SK-MEL-5 (cell line): ENCODE measurements at regions not wholly inside any gene's neighbourhood (a gene's known extent, or its start where the extent isn't known, plus 50 kb on each side); places are given as distances from the start of the nearest gene placed in this dataset.
A peak's percentile ranks its signal among the peaks of the same experiment; 100 is the strongest.
"Not testable (repeated sequence)": the region's sequence is repeated elsewhere in the genome, so short reads cannot be mapped to it uniquely, and the experiment has no call there.

Experiments used
- DNase-seq: peaks from one replicate; pipeline ENCODE4 v3.0.0-alpha.2; 2016; ENCODE audit warnings: low read depth, low spot score
- in situ Hi-C: cut with HindIII; loops from 2 replicates; pipeline ENCODE4 v1.10.0; 2016; ENCODE audit warnings: low sequenced_read_pairs, high pct_unique_total_duplicates, low pct_unique_long_range_greater_than_20kb

DNA sequence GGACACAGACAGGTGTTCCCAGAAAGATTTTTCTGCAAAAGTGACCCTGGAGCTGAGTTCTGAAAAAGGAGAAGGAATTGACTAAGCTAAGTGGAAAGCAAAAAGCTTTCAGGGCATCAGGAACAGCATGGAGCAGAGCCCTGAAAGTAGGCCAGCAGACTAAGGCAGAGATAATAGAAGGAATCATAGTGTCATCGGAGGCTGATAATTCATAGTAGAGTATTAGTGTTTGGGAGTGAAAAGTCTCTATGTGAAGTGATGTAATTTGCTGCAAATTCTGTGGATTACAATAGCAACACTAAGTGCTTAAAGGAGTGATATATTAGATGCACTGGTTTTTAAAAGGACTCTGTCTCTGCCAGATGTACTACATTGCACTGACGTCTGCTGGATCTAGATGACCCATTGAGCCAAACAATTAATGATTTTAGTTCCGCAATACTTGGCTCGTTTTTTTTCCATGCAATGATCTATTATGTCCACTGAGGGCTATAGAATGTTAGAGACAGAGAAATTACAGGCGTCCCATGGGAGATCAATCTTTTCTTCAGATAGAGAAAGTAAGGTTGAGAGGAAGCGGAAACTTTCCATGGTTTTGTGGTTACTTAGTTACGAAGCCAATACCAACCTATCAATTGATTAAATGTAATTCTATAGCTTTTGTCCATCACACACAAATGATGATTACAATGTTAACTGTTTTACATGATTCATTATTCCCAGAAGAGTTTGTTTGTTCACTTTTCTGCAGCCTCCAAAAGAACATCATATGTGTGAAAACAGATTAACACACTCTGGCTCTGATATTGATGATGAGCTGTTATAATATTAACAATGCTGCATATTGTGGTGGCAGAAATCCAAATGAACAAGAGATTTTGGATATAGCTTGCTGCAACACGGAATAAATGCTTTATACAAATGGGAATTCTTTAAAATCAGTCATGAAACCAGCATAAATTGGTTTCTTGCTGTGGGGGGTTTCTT lies 143.7 kb downstream of the MC4R start:
- in situ Hi-C loops: no loop called here
- no peak for DNase-seq

- in situ Hi-C loops: no loop called here
- DNase-seq: no peak
These were observed 157.1 kb downstream of the MC4R start for GRCh38 chr18:60215432-60215831.

DNA sequence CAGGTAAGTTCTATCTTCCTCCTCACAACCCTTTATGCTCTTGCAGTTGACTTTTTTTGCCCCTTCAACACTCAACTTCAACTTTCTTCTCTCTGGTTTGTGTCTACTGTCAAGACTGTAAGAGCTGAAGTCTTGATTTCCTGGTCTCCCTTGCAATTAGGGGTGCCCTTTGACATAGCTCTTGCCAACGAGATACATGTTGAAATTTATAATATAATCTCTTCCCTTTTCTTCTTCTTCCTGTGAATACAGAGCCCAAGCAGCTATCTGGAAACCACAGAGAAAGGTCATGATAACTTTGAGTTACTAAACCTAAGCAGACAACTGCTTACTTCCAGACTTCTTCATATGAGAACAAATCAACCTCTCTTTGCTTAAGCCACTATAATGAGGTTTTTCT lies 163.5 kb downstream of the MC4R start:
- DNase-seq: no peak
- in situ Hi-C loops: no loop called here

- DNase-seq: no peak
- in situ Hi-C loops: no loop called here
These were observed 169.9 kb downstream of the MC4R start for GRCh38 chr18:60202708-60203107.

DNA sequence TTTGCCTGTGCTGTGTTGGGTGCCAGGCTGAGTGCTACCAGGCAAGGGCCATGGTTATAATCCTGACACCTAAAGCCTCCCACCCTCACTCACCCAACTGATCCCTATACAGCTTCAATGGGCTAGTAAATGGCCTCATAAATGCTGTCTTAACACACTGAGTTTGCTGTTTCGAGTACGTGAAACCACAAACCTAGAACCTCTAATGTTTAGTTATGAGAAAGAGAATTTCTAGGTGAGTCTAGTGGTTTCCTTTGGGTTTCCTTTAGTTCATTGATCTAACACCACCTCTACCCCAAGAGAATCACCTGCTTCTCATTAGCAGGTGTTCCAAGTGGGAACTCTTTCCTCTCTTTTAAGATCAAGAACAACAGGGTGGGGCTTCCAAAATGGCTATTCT lies 172.0 kb downstream of the MC4R start:
- in situ Hi-C loops: no loop called here

DNA sequence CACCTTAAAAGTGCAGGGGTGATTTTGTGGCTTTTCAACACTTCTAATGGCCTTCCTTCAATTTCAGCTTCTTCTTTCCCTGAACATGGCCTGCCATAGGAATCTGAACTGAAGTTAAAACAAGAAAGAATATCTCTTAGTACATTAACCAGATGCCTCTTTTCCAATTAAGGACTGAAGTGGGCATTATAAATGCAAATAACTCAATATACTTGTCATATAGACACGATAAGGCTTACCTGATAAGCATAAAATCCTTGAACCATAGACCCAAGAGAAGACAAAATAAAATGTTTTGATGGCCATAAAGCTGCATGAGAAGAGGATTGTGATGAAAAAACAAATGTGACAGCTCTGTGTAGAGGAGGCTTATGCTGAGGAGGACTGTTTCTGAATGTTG lies 173.1 kb downstream of the MC4R start:
- no peak for DNase-seq
- in situ Hi-C loops: no loop called here

More for the DNA sequence above, 172.0 kb downstream of the MC4R start:
- no peak for DNase-seq

DNA sequence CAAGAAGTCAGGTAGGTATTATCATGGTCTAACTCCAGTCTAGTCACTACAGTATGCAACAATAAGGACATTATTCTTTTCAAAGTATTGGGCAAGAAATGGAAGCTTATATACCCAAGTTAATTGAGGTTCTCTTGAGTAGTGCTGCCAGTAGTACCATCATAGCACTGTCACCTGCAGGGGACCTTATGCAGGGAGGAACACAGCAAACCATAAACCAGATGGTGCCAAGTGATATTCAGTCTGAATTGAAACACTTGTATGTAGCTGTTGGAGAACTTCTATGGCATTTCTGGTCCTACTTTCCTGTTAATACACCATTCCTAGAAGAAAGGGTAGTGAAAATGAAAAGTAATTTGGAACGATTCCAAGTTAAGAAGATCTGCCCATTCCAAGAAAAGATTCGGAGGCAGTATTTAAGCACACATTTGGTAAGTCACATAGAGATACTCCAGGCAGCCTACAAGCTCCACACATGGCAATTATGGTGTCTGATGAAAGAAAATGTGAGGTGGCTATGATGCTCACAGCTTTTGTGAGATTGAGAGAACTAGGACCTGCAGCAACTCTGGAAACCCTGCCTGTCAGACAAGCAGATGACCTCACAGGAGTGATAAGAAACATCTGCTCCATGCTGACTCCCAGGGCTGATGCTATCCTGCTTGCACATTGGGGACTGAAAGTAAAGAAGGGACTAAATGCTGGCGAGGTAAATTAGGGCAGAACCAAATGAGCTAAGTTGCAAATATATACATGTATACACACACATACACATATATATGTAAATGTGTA lies 174.7 kb downstream of the MC4R start:
- no peak for DNase-seq
- in situ Hi-C loops: no loop called here

- no peak for DNase-seq
- in situ Hi-C loops: no loop called here
These were observed 175.6 kb downstream of the MC4R start for GRCh38 chr18:60196836-60197606.

DNA sequence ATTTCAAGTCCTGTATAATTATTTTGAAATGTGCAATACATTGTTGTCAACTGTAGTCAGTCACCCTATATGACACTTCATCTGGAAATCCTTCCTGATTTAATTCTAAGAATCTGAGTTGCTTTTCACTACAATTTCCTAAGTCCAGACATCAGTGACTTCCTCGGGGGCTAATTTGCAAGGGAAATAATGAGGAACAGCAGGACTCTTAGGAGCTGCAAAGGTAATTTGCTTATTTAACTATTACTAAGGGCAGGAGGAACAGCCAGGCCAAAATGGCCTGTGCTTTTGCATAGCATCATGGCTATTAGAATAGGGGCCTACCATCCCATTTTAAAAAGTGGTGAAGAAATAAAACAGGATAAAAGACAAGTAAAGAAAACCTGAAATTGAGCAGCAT lies 178.8 kb downstream of the MC4R start:
- in situ Hi-C loops: no loop called here
- DNase-seq: no peak

DNA sequence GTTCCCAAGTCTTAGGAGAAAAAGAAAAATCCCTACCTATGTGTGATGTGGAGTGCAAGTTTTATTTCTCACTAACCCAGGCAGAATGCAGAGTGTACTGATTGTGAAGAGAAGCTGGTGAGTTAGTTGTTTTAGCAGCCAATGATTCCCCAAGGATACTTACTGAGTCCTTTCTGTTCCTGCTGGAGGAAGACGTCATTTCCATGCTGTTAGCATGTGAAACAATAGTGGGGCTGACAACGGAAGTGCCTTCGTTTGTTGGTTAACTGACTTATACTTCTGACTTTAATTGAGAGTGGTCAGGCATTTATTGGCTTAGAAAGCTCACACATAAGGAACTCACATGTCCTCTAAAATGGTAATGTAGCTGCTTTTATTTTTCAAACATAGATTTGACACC lies 180.6 kb downstream of the MC4R start:
- no peak for DNase-seq
- in situ Hi-C loops: no loop called here

GRCh38 chr18:60189856-60190255 lies 182.7 kb downstream of the MC4R start:
- DNase-seq: peak; percentile 48
- in situ Hi-C loops: no loop called here

DNA sequence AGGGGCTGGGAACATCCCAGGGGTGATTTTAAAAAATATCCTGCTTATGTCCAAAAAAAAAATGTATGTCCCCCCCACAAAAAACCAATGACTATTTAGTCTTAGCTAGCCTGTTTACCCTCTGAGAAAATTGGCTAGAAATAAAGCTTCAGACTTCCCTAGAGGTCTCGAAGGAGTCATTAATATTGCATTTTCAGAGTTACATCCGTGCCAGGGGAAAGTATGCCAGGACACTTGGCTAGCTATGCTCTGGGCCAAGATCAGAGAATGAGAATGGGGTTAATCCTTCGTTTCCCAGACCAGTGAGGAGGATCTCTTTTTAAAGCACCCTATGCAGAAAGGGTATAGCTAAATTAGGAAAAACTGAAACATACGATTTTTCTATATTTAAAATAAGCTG lies 183.6 kb downstream of the MC4R start:
- in situ Hi-C loops: no loop called here
- DNase-seq: no peak

DNA sequence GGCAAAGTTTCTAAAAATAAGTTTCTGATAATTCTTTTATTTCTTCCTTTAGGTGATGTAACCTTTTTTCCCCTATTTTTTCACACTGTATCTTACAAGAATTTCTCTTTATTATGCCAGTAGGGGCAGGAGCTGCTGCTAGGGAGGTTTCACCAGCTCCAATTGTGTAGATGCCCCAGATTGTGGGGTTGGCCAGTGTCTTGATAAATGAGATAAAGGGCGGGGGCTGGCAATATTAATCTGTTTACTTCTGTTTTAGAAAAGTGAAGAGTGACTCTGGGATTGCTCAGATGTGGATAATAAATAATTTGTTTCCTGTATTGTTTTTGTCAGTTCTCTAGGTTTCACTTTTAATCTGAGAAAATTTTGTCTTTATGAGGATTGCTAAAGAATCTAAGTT lies 190.4 kb downstream of the MC4R start:
- no peak for DNase-seq
- in situ Hi-C loops: no loop called here

DNA sequence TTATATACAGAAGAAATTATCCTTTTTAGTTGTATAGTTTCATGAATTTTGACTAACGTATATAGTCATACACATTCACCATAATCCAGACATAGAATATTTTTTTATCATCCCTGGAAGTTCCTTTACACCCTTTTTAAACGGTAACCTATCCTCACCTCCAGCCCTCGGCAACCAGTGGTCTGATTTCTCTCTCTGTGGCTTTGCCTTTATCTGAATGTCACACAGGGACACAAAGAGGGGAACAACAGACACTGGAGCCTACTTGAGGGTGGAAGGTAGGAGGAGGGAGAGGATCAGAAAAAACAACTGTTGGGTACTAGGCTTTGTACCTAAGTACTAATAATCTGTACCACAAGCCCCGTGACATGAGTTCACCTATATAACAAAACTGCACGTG lies 191.9 kb downstream of the MC4R start:
- no peak for DNase-seq
- in situ Hi-C loops: no loop called here

DNA sequence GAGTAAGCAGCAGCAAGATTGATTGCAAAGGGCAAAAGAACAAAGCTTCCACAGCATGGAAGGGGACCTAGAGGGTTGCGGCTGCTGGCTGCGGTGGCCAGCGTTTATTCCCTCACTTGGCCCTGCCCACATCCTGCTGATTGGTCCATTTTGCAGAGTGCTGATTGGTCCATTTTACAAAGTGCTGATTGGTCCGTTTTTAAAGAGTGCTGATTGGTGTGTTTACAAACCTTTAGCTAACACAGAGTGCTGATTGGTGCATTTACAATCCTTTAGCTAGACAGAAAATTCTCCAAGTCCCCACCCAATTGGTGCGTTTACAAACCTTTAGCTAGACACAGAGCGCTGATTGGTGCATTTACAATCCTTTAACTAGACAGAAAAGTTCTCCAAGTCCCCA lies 194.4 kb downstream of the MC4R start:
- in situ Hi-C loops, DNase-seq: not testable (repeated sequence)

DNA sequence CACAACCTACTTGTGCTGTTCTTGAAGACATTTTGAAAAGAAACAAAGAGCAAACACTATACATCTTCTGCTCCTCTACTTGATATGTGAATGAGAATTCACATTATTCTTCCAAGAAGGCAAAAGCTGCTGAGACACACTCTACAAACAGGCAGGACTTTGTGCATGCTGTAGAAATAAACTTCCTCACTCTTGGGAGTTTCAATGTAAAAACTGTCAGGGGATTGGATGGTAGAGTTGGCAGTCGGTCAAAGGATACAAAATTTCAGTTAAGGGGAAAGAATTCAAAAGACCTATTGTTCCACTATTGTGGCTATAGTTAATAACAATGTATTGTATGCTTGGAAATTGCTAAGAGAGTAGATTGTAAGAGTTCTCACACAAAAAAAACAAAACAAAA lies 196.3 kb downstream of the MC4R start:
- in situ Hi-C loops: no loop called here
- DNase-seq: peak; percentile 78

DNA sequence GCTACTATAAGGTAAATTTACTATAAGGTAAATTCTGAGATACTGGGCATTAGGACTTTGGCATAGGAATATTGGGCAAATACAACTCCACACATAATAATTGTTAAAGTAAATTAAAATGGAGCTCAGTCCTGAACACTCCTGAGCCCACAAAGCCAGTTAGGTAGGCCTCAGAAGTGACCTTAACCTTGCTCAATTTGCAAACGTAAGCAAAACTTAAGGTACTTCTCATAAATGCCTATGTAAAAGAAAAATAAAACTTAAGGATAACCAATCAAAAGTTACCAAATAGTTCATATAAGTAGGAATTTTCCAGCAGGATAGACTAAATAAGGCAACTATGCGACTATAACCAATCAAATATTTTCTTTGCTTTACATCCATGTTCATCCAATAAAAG lies 197.7 kb downstream of the MC4R start:
- in situ Hi-C loops: no loop called here
- DNase-seq: no peak

- DNase-seq: no peak
- in situ Hi-C loops: no loop called here
These were observed 200.5 kb downstream of the MC4R start for GRCh38 chr18:60172030-60172429.
